ENCODE measurements at regions not wholly inside any gene's neighbourhood (a gene's known extent, or its start where the extent isn't known, plus 50 kb on each side); places are given as distances from the start of the nearest gene placed in this dataset.

- Histone ChIP-seq H3K36me3 (no peaks in the 10 kb centered on the region), H3K4me1 (no peaks in the 10 kb centered on the region), H3K27me3 (no peaks in the 10 kb centered on the region), H3K27ac (no peak overlapping the region), H3K4me3 (no peak overlapping the region), H3K9me3 (no peaks in the 10 kb centered on the region)
- ATAC-seq: no peak
- DNase-seq: no peak
- intact Hi-C loops (cut with DNase I): no loop called here
- no peak for TF ChIP-seq CTCF (IDR thresholded peaks at IDR 0.05)
Observed at GRCh38 chr5:136703036-136703435, 337.7 kb upstream of the TRPC7 start.

GRCh38 chr5:136701191-136701590, 335.8 kb upstream of the TRPC7 start:
- DNase-seq: no peak
- intact Hi-C loops (cut with DNase I): no loop called here
- ATAC-seq: no peak
- Histone ChIP-seq H3K36me3 (no peaks in the 10 kb centered on the region), H3K9me3 (no peaks in the 10 kb centered on the region), H3K4me1 (no peaks in the 10 kb centered on the region), H3K27me3 (no peaks in the 10 kb centered on the region), H3K27ac (no peak overlapping the region), H3K4me3 (no peak overlapping the region)
- no peak for TF ChIP-seq CTCF (IDR thresholded peaks at IDR 0.05)

- no peak for TF ChIP-seq CTCF (IDR thresholded peaks at IDR 0.05)
- Histone ChIP-seq H3K36me3 (no peaks in the 10 kb centered on the region), H3K27me3 (no peaks in the 10 kb centered on the region), H3K4me3 (no peak overlapping the region), H3K9me3 (no peaks in the 10 kb centered on the region), H3K27ac (no peak overlapping the region), H3K4me1 (no peaks in the 10 kb centered on the region)
- no peak for DNase-seq
- intact Hi-C loops (cut with DNase I): no loop called here
- ATAC-seq: no peak
Observed at GRCh38 chr5:136699651-136700050, 334.3 kb upstream of the TRPC7 start.

GRCh38 chr5:136698970-136699369, 333.6 kb upstream of the TRPC7 start:
- H3K4me3 ChIP-seq: no peak overlapping the region
- H3K36me3 ChIP-seq: no peaks in the 10 kb centered on the region
- intact Hi-C loops (cut with DNase I): no loop called here
- ATAC-seq: no peak
- H3K27ac ChIP-seq: no peak overlapping the region
- no peaks in the 10 kb centered on the region for H3K27me3 ChIP-seq
- no peaks in the 10 kb centered on the region for H3K4me1 ChIP-seq
- DNase-seq: no peak
- H3K9me3 ChIP-seq: no peaks in the 10 kb centered on the region
- TF ChIP-seq CTCF (IDR thresholded peaks at IDR 0.05): no peak

GRCh38 chr5:136694258-136694657, 328.9 kb upstream of the TRPC7 start:
- Histone ChIP-seq H3K27ac (no peak overlapping the region), H3K4me1 (no peaks in the 10 kb centered on the region), H3K27me3 (no peaks in the 10 kb centered on the region), H3K9me3 (peaks cover 9% of the 10 kb centered on the region), H3K4me3 (no peak overlapping the region), H3K36me3 (no peaks in the 10 kb centered on the region)
- no peak for TF ChIP-seq CTCF (IDR thresholded peaks at IDR 0.05)
- ATAC-seq: no peak
- no peak for DNase-seq
- intact Hi-C loops (cut with DNase I): no loop called here

- Histone ChIP-seq H3K27me3 (no peaks in the 10 kb centered on the region), H3K9me3 (peaks cover 13% of the 10 kb centered on the region), H3K4me1 (no peaks in the 10 kb centered on the region), H3K36me3 (no peaks in the 10 kb centered on the region), H3K4me3 (no peak overlapping the region), H3K27ac (no peak overlapping the region)
- DNase-seq: no peak
- no peak for TF ChIP-seq CTCF (IDR thresholded peaks at IDR 0.05)
- no peak for ATAC-seq
- intact Hi-C loops (cut with DNase I): no loop called here
Observed at GRCh38 chr5:136689552-136689951, 324.2 kb upstream of the TRPC7 start.
